ENCODE measurements at regions not wholly inside any gene's neighbourhood (a gene's known extent, or its start where the extent isn't known, plus 50 kb on each side); places are given as distances from the start of the nearest gene placed in this dataset.
"Not testable (repeated sequence)": the region's sequence is repeated elsewhere in the genome, so short reads cannot be mapped to it uniquely, and the experiment has no call there.

GRCh38 chr6:15096894-15097837, 148.7 kb upstream of the JARID2 start:
- no peak for DNase-seq

- DNase-seq, result no peak
These were observed 144.7 kb upstream of the JARID2 start for GRCh38 chr6:15101130-15101529.

GRCh38 chr6:15102241-15102640, 143.6 kb upstream of the JARID2 start:
- no peak for DNase-seq

GRCh38 chr6:15106958-15107643, 138.8 kb upstream of the JARID2 start:
- DNase-seq, result no peak

GRCh38 chr6:15107644-15108382, 138.1 kb upstream of the JARID2 start:
- DNase-seq, result no peak

- no peak for DNase-seq
These were observed 137.5 kb upstream of the JARID2 start for GRCh38 chr6:15108383-15108715.

- DNase-seq, result no peak
These were observed 136.4 kb upstream of the JARID2 start for GRCh38 chr6:15109338-15110090.

- DNase-seq, result peak; percentile 2
These were observed 135.0 kb upstream of the JARID2 start for GRCh38 chr6:15110726-15111354.

GRCh38 chr6:15111576-15111975, 134.3 kb upstream of the JARID2 start:
- DNase-seq, result not testable (repeated sequence)

GRCh38 chr6:15113587-15113986, 132.3 kb upstream of the JARID2 start:
- no peak for DNase-seq

- no peak for DNase-seq
These were observed 131.8 kb upstream of the JARID2 start for GRCh38 chr6:15114061-15114460.

- DNase-seq, result peak; percentile 14
These were observed 129.0 kb upstream of the JARID2 start for GRCh38 chr6:15116889-15117288.

GRCh38 chr6:15121443-15121842, 124.4 kb upstream of the JARID2 start:
- DNase-seq, result no peak

GRCh38 chr6:15121977-15122550, 123.8 kb upstream of the JARID2 start:
- DNase-seq, result no peak

- DNase-seq, result no peak
These were observed 116.0 kb upstream of the JARID2 start for GRCh38 chr6:15129887-15130286.

- DNase-seq, result no peak
These were observed 114.6 kb upstream of the JARID2 start for GRCh38 chr6:15131234-15131633.

- DNase-seq, result no peak
These were observed 114.2 kb upstream of the JARID2 start for GRCh38 chr6:15131651-15132061.

- no peak for DNase-seq
These were observed 113.7 kb upstream of the JARID2 start for GRCh38 chr6:15132167-15132566.

- no peak for DNase-seq
These were observed 112.8 kb upstream of the JARID2 start for GRCh38 chr6:15132854-15133670.

GRCh38 chr6:15137086-15137485, 108.8 kb upstream of the JARID2 start:
- no peak for DNase-seq

GRCh38 chr6:15143086-15143485, 102.8 kb upstream of the JARID2 start:
- no peak for DNase-seq
